Endothelial cell of umbilical vein (primary cell): ENCODE measurements at regions not wholly inside any gene's neighbourhood (a gene's known extent, or its start where the extent isn't known, plus 50 kb on each side); places are given as distances from the start of the nearest gene placed in this dataset.

Experiments used
- CTCF ChIP-seq, 2 donors: IDR thresholded peaks; 1 replicate in 1 of 2; 2 replicates in 1 of 2; pipeline ENCODE4 v1.5.1; 2011; ENCODE audit warnings: low read length in 2 of 2, mild to moderate bottlenecking in 2 of 2, moderate library complexity in 2 of 2, control low read depth in 1 of 2, inconsistent platforms in 1 of 2, low read depth in 1 of 2; ENCODE audit not compliant: insufficient read depth in 1 of 2; ENCODE audit errors: extremely low read depth in 1 of 2
- EZH2 ChIP-seq: IDR thresholded peaks from 2 replicates; pipeline ENCODE4 v1.6.1; 2012; ENCODE audit warnings: borderline replicate concordance, low read depth, mild to moderate bottlenecking, moderate library complexity, low read length, inconsistent platforms; ENCODE audit not compliant: severe bottlenecking
- JUN ChIP-seq: IDR thresholded peaks from 2 replicates; pipeline ENCODE4 v1.6.1; 2011; ENCODE audit warnings: borderline replicate concordance, low read depth; ENCODE audit not compliant: insufficient read length, insufficient read depth
- MYC ChIP-seq: IDR thresholded peaks from one replicate; pipeline ENCODE4 v1.6.1; 2011; ENCODE audit warnings: mild to moderate bottlenecking, low read depth, low read length
- POLR2A ChIP-seq: IDR thresholded peaks from 2 replicates; pipeline ENCODE4 v1.6.1; 2012; ENCODE audit warnings: low read depth, mild to moderate bottlenecking, control low read depth, low read length
- POLR2AphosphoS5 ChIP-seq: IDR thresholded peaks from 2 replicates; pipeline ENCODE4 v1.6.1; 2012; ENCODE audit warnings: low read depth, mild to moderate bottlenecking, control low read depth, low read length, moderate library complexity; ENCODE audit not compliant: insufficient read depth
- TF ChIP-seq, protein P1 (sequence below): IDR thresholded peaks from 2 replicates; pipeline ENCODE4 v1.6.1; 2011; ENCODE audit not compliant: insufficient read depth, insufficient read length

DNA sequence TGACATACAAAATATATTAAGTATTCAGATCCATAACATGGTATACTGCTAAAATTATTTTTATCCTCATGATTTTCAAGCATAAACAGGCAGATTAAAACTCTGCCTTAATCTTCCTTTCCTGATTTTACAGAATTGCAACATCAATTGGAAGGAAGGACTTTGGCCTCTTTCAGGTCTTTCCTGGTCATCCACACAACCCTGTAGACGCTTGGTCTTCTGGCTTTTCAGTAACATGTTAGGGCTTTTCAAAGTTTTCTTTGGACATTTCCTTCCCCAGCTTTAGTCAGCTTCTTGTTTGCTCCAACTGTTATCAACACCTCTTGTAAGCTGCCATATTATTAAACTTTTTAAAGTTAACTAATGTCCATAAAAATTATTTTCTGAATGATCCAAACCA, 1364.9 kb upstream of the NRXN1 start:
- TF ChIP-seq POLR2A = no peak
- TF ChIP-seq CTCF (IDR thresholded peaks at IDR 0.05; ENCODE audit: extremely low read depth in 1 of 2, insufficient read depth in 1 of 2, low read depth in 1 of 2, low read length in 2 of 2) = no peak
- no peak for TF ChIP-seq POLR2AphosphoS5
- no peak for TF ChIP-seq MYC
- no peak for TF ChIP-seq EZH2
- TF ChIP-seq, protein P1, sequence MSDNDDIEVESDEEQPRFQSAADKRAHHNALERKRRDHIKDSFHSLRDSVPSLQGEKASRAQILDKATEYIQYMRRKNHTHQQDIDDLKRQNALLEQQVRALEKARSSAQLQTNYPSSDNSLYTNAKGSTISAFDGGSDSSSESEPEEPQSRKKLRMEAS = no peak
- TF ChIP-seq JUN = no peak
